GM19467 (cell line): ENCODE measurements at regions not wholly inside any gene's neighbourhood (a gene's known extent, or its start where the extent isn't known, plus 50 kb on each side); places are given as distances from the start of the nearest gene placed in this dataset.
A peak's percentile ranks its signal among the peaks of the same experiment; 100 is the strongest.
"Not testable (repeated sequence)": the region's sequence is repeated elsewhere in the genome, so short reads cannot be mapped to it uniquely, and the experiment has no call there.

ENCODE experiments used
- ATAC-seq: cut with Tn5 transposase; IDR thresholded peaks from one replicate; pipeline ENCODE4 v1.9.1; 2021; ENCODE audit warnings: mild to moderate bottlenecking, moderate library complexity; ENCODE audit not compliant: unreplicated experiment

DNA sequence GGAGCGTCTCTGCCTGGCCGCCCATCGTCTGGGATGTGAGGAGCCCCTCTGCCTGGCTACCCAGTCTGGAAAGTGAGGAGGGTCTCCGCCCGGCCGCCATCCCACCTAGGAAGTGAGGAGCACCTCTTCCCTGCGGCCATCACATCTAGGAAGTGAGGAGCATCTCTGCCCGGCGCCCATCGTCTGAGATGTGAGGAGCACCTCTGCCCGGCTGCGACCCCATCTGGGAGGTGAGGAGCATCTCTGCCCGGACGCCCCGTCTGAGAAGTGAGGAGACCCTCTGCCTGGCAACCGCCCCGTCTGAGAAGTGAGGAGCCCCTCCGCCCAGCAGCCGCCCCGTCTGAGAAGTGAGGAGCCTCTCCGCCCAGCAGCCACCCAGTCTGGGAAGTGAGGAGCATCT, 84.5 kb downstream of the IDS start:
- not testable (repeated sequence) for ATAC-seq

DNA sequence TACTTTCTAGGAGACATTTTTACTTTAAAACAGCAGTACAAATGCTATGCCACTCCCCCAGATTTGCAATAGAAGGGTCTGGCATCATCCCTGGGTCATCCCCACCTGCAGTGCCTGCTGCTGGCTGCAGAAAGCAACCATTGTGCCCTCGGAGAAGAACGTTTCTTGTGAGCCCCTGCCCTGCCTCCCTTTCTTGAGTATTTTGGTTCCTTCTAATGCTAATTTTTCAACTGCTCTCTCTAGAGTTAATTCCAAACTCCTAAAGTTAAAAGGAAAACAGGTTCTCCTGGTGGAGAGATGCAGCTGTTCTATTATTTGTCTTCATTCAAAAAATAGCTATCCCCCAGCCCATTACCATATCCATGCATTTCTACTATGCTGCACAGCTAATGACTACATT, 107.1 kb downstream of the IDS start:
- no peak for ATAC-seq

DNA sequence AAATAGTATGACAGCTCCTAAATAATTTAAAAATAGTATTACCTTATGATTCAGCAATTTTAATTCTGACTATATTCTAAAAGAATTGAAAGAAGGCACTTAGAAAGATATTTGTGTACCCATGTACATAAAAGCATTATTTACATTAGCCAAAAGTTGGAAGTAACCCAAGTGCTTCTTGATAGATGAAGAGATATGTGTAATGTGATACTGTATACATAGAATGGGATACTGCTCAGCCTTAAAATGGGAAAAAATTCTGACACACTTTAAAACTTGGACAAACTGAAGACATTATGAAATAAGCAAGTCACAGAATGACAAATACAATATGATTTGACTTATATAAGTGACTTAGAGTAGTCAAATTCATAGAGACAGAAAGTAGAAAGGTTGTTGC, 112.2 kb downstream of the IDS start:
- ATAC-seq, result no peak

DNA sequence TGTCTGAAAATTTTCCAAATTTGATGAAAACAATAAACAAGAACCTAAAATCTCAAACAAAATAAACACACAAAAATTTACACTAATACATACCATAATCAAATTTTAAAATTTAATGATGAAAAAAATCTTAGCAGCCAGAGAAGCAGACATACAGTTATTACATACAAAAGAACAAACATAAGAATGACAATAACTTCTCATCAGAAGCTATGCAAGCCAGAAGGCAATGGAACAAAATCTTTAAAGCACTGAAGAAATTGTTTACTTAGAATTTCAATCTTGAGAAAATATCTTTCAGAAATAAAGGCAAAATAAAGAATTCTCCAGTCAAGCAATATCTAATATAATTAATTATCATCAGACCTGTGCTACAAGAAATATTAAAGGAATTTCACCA, 121.3 kb downstream of the IDS start:
- no peak for ATAC-seq

DNA sequence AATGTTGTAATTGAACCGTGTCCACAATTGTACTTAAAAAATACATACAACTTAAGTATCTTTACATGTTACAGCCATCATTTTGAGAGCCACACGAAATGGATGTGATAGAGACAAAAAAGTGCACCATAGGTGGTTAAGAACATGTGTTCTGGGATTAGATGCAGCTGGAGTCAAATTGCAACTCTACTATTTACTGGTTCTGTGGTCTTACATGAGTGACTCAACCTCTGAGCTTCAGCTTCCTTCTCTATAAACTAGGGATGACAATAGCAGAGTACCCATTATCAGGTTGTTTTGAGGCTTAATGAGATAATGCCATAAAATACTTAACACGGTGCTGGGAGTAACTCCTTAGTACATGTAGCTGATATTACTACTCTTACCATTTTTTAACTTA, 130.4 kb downstream of the IDS start:
- ATAC-seq, result no peak

DNA sequence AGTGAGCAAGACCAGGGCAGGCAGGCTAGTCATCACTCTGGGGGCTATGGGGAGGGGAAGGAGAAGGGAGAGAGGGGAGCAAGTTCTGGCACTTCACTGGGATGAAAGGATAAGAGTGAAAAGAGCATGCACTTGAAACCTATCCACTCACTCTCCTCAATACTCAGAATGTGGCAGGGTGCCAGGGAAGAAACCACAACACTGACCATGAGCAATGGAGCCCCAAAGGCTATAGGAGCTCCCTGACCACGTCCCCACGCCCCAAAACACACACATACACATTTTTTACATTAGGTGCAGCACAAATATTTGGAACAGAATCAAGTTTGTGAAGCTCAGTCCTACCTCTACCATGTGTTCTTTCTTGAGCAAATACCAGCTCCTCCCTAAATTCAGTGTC, 132.2 kb downstream of the IDS start:
- no peak for ATAC-seq

DNA sequence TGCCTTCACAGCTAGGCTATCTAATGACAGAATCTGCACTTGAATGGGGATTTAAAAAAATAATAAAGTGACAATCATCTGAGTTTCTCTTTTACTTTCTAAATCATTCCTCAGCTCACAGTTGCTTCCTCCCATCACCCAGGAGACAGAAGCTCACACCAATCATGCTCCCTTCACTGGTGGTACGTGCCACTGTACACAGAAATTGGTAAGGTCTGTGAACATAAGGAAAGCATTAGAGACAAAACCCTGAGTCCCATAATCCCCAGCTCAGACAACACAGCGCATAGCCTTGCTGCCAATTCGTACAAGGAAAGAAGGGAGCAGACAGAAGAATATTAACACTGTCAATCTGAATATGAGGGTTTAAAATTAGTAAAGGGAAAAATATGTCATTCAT, 133.1 kb downstream of the IDS start:
- ATAC-seq, result no peak

DNA sequence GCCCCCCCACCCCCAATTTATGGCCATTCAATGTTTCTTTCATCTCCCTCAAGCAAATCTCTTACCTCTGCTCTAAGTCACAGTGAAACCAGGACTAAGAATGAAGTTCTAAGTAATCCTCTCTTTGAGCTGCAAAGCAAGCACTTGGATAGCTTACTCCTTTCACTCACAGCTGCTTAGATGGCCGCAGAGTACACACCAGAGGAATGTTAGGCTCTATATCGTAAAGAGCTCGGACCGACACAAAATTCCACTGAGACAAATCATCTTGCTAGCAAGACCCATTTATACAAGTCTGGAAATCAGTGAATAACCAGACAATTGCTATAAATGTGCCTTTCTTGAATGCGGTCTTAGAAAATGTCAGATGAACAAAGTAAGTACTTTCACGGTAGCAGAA, 135.0 kb downstream of the IDS start:
- ATAC-seq, result no peak

DNA sequence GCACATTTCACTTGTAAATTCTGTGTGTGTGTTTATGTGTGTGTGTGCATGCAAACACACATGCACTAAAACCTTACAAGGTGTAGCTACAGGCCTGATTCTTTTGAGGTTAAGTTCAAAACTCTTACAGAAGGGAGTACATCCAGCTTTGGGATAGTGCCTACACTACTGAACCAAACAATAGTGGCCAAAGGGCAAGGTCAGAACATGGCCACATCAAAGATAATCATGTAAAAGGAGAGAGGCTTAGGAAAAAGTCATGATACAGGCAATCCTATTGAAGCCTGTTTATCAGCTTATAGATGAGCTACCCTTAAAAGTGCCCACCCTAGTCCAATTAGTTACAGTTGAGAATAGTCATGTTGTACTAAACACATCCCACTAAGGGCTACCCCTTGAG, 139.6 kb downstream of the IDS start:
- ATAC-seq, result no peak

DNA sequence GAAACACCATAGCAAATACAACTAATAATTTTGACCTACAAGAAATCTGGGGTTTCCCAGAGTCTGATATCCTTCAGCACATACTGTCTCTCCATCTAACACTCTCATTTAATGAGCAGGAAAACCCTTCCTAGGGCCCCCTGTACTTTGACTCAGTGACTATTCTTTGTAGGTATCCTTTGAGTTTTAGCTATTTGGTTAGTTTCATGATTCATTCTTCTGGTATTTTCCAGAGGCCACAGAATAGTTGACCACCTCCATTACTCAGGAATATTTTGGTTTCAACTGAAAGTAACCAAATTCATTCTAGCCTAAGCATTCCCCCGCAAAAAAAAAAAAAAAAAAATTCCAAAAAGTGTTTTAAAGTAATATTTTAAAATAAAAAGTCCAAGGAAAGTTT, 140.0 kb downstream of the IDS start:
- no peak for ATAC-seq

DNA sequence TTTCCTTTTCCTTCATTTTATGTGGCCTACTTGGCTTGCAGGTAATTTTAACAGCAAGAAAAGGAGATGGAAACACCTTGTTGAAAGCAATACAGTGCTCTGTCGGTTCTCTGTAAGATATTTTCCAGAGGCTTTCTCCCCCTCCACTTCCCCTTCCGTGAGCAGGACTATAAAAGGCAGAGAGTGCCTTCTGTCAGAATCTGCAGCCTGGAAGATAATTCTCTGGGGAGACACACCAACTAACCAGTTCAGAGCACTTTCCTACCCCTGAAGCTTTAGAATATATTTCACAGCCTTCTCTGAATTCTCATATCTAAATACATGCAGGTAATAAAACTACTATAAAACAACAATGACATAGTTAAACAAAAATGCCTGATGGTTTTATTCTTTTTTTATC, 141.1 kb downstream of the IDS start:
- ATAC-seq, result no peak

DNA sequence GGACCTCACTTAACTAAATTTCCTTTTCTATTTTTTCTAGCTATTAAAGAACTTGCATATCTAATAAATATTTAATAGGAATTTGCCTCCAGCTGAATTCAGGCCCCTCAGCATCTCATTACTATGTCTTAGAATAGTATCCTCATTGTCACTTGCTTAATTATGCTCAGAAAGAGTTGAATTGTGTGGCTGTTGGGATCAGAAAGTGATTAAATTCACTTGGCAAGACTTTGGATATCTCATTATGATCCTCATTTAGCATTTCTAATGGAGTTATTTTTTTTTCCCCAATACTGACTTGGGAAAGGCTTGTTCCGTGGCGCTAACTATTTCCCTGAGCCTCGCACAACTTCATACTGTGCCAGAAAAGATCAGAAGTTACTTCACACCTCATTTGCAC, 158.8 kb downstream of the IDS start:
- no peak for ATAC-seq

DNA sequence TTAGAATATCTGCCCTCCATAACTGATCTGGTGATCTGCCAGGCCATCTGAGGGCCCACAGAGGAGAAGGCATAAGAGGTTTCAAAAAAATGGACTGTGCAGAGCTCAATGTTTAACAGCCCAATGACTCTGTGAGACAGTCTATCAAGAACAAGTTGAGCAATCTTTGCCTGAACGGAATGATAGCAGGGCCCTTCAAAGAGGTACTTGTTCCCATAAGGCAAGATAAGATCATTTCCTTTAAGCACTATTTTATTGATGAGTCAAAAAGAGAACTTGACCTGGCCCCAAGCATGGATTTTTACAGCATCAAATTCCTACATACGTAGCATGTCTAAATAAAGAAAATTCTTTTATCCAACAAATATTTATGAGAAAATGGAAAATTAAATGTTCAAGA, 182.8 kb downstream of the IDS start:
- no peak for ATAC-seq

DNA sequence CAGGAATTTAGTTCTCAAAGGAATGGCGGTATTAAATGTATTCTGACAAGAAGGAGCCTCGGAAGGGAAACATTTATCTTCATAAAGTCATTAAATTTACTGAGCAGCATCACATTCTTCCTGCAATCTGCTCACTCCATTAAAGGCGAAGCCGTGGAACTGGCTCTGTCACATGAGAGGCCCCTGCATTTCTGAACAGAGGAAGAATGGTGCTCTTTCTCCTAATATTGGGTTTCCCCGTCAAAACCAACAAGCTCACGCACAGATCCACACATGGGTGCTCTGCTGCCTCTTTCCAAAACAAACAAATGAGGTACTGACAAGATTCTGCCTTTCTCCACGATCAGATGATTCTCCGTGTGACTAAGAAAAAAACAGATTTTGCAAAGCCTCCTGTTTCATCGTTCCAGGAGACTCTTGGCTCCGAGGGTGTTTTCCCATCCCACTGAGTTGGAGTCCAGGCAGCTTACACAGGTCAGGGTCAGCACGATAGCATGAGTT, 191.2 kb downstream of the IDS start:
- no peak for ATAC-seq

DNA sequence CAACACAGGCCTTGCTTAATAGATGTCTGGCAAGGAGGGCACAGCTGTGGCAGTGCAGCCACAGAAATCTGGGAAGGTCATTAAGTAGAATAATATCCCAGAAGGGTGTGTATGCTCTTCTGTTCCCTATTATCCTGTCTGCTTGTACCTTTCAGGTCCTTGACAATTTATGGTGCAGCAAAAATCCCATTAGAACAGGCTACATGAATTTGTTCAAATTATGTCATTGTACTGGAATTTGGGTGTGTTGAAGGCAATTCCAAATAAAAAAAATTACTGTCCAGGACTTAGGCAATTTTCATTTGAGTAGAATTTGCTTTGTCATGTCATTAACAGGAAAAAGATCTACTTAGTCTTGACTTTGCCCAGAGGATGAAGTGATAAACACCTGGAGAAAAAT, 192.1 kb downstream of the IDS start:
- ATAC-seq, result no peak

DNA sequence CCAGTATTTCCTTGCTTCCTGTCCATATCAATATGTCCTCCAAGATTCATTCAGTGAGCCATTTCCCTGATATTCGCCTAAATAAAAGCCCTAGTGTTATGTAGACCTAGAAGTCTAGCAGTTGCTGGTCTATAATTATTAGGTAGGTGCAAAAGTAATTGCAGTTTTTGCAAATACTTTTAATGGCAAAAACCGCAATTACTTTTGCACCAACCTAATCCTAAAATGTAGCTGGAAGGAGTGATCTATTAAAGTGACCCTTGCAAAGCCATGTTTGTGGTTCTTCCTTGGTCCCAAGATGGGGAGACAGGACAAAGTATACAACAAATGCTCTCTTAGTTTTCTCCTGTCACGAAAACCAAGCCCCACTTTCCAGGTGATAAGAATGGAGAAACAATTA, 193.0 kb downstream of the IDS start:
- no peak for ATAC-seq

DNA sequence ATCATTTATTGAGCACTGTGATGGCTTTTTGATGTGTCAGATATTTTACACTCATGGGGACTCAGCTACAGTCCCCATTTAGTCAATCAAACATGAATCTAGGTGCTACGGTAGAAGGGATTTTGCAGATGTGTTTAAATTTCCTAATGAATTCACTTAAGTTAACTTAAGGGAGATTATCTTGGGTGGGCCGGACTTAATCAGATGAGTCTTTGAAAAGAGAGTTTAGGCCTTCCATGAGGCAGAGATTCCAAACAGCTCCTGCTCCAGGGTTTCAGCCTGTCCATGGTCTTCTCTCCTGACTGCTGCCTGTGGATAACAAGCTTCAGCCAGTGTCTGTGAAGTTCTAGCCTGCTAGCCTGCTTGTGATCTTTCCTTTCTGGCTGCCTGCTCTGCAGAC, 202.4 kb downstream of the IDS start:
- ATAC-seq, result no peak

DNA sequence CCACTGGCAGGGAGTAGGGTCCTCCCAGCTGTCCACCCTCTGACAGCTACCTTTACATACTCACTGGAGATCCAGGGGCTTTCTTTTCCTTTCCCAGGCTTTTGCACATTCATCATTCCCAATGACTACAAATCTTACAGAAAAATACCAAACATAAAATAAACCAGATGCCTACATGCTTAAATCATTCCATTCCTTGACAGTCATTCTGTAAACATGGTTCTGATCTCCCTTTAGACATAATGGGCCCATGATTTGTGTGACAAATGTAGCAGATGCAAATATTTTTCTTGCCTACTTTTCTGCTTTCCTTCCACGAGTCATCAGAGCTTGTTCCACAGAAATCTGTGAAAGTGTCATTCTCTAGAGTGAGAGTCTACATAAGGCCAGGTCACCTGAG, 207.0 kb downstream of the IDS start:
- ATAC-seq, result no peak

DNA sequence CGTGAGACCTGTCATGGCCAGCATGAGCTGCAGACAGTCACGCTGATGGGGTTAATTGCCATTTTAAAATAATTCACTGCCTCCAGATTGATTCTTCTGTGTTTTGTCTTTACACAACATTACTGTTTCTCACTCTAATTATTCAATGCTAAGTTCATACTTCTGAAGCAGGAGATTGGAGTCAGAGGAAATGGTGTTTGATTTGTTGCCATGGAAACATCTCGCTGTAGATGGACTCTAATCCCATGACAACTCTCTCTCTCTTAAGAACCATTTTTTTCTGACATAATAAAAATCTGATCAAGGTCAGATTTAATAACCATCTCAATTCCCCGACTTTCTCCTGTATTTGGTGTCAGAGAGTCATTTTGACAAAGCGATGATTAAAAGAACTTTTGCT, 209.0 kb downstream of the IDS start:
- ATAC-seq, result no peak

DNA sequence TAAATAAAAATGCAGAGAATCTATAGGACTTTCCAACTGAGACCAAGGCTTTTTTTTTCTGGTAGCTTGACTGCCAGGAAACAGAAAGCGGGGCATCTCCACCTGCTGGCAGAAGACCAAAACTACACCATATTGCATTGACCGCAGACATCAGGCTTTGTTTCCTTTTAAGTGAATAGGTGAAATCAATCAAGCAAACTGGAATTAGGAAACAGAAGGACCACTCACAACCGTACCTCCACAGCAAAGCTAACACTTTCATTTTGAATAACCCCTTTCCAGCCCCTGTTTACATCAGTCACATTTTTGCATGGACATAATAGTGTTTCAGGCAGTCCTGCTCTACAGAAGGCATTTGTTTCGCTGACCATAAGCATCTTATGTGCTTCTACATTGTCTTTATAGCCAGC, 218.2 kb downstream of the IDS start:
- peak; percentile 67 for ATAC-seq

DNA sequence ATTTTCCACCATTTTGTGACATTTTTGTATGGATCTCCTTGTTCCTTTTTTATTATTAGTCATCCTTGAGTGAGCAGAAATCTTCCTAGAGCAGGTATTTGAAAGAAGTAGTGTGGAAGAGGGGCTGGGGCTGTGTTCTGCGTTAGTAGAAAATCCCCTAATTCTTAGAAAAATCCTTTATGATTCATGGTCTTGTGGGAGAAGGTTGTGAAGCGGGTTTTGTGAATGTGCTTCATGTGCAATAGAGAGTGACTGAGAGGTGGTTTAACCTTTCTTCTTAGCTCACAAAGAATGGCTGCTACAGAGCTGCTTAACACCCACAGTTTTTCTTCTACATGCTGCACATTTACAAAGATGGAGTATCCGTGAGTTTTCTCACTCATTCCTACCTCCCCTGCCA, 220.5 kb downstream of the IDS start:
- ATAC-seq, result no peak

DNA sequence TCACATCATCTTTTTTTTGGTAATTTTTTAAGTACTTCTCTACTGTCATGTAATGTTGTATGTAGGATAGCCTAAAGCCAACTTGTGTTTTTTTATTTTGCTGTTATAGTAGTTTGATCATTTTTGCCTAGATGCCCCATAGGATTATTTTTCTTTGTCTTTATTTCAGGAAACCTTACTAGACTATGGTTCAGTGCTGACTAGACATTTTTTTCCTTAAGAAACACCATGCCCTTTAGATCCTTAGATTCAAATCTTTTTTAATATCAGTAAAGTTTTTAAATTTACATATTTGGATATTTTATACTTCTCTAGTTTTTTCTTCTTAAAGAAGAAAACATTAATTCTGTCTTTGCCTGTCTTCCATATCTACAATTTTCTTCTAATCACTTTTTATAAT, 221.3 kb downstream of the IDS start:
- ATAC-seq, result no peak

DNA sequence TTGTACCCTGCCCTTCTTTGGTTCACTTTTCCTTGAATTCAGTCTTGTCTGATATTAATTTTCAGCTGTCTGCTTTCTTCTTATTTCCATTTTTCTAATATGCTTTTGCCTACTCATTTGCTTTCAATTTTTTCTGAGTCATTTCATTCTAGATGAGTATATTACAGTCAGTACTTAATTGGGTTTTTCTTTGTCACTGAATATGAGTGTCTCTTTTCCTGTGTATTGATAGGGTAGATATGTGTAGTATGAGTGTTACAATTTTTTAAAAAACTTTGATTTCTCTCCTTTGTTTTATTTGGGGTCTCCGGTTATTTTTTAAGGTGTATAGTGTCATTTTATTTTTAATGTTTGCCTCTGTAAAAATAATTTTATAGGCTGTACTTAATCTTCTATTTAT, 222.2 kb downstream of the IDS start:
- ATAC-seq, result no peak

DNA sequence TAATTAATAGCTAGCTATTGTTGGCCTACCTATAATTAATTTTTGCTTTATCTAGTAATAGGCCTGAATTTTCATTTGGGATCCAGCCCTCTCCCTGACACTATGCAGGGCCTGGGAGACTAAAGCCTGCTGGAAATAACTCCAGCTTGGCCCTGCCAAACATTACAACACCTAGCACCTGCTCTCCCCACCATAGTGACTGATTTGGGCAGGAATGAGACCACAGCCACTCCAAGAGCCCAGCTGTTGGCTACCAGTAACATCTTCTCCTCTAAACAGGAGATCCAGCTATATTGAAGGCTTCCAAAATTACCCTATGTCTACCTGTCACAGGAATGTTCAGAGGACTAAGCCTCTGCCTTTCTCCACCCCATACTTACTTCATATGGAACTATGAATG, 225.1 kb downstream of the IDS start:
- no peak for ATAC-seq
